Hepatocyte (in vitro differentiated cells): ENCODE measurements at regions not wholly inside any gene's neighbourhood (a gene's known extent, or its start where the extent isn't known, plus 50 kb on each side); places are given as distances from the start of the nearest gene placed in this dataset.

Experiments used
- CTCF ChIP-seq: fragments of 200-600 bp; sonication (generic); IDR thresholded peaks from 2 replicates; pipeline ENCODE4 v1.5.1; 2016; ENCODE audit warnings: antibody characterized with exemption, mild to moderate bottlenecking; ENCODE audit not compliant: poor library complexity
- EZH2phosphoT487 ChIP-seq: fragments of 200-600 bp; sonication (generic); IDR thresholded peaks from one replicate; pipeline ENCODE4 v1.6.1; 2018; ENCODE audit warnings: antibody characterized with exemption, mild to moderate bottlenecking, low read depth, moderate library complexity; ENCODE audit not compliant: unreplicated experiment, severe bottlenecking

- TF ChIP-seq CTCF: no peak
- TF ChIP-seq EZH2phosphoT487: no peak
These were observed 1029.5 kb downstream of the MCTP2 start for GRCh38 chr15:95260856-95261255.
